MCF 10A (cell line): ENCODE measurements at regions not wholly inside any gene's neighbourhood (a gene's known extent, or its start where the extent isn't known, plus 50 kb on each side); places are given as distances from the start of the nearest gene placed in this dataset.

Experiments used
- BruUV-seq: library from RNA; stranded (reverse); fragments of 400-500 nt; replicated peaks from 2 replicates; lab custom pipeline; 2021; lab: Mats Ljungman, UMichigan
- CTCF ChIA-PET: fragments of 300-600 bp; sonication (Branson Sonifier 250); formaldehyde crosslinking; extraction: SDS; loops from one replicate; lab custom pipeline; 2021; ENCODE audit warnings: antibody characterized with exemption, inconsistent platforms; lab: Yijun Ruan, JAX
- POLR2A ChIA-PET: fragments of 300-600, 350-650 bp; sonication (Branson Sonifier 250); formaldehyde crosslinking; extraction: SDS; loops from one replicate; lab custom pipeline; 2020; ENCODE audit warnings: antibody characterized with exemption, inconsistent platforms; lab: Yijun Ruan, JAX
- DNase-seq: peaks from one replicate; pipeline ENCODE4 v3.0.0-alpha.2; 2018; ENCODE audit not compliant: unreplicated experiment
- H3K27ac Mint-ChIP-seq: one replicate; pipeline ENCODE4 v1.8.0; 2022; ENCODE audit warnings: mild to moderate bottlenecking, low read depth, mixed read lengths; ENCODE audit not compliant: unreplicated experiment
- H3K27me3 Mint-ChIP-seq: one replicate; pipeline ENCODE4 v1.8.0; 2022; ENCODE audit warnings: mixed read lengths; ENCODE audit not compliant: insufficient read depth, unreplicated experiment
- H3K36me3 Mint-ChIP-seq: one replicate; pipeline ENCODE4 v1.8.0; 2022; ENCODE audit warnings: mild to moderate bottlenecking, moderate library complexity, mixed read lengths; ENCODE audit not compliant: insufficient read depth, unreplicated experiment
- H3K4me1 Mint-ChIP-seq: one replicate; pipeline ENCODE4 v1.8.0; 2022; ENCODE audit warnings: mixed read lengths; ENCODE audit not compliant: insufficient read depth, unreplicated experiment
- H3K4me3 Mint-ChIP-seq: one replicate; pipeline ENCODE4 v1.8.0; 2022; ENCODE audit warnings: mild to moderate bottlenecking, moderate library complexity, mixed read lengths; ENCODE audit not compliant: unreplicated experiment
- H3K9me3 Mint-ChIP-seq: one replicate; pipeline ENCODE4 v1.8.0; 2022; ENCODE audit warnings: mixed read lengths; ENCODE audit not compliant: unreplicated experiment
- intact Hi-C: fragments of 100-400 bp; cut with micrococcal nuclease; formaldehyde crosslinking; loops from 2 replicates; pipeline ENCODE4 v1.14.1; 2022
- TF ChIP-seq, protein P1 (sequence below): fragments of 200-600 bp; IDR thresholded peaks from one replicate; pipeline ENCODE4 v1.8.0; 2022; ENCODE audit warnings: antibody characterized with exemption, mild to moderate bottlenecking; ENCODE audit not compliant: unreplicated experiment

GRCh38 chr1:69058454-69058853 lies 509.3 kb upstream of the LRRC7 start:
- Mint-ChIP-seq H3K4me3 (no peak overlapping the region), H3K27me3 (no peaks in the 10 kb centered on the region), H3K9me3 (no peaks in the 10 kb centered on the region), H3K27ac (no peak overlapping the region), H3K4me1 (peaks cover 21% of the 10 kb centered on the region), H3K36me3 (peaks cover 3% of the 10 kb centered on the region)
- intact Hi-C loops, result no loop called here
- no peak for DNase-seq
- TF ChIP-seq, protein P1, sequence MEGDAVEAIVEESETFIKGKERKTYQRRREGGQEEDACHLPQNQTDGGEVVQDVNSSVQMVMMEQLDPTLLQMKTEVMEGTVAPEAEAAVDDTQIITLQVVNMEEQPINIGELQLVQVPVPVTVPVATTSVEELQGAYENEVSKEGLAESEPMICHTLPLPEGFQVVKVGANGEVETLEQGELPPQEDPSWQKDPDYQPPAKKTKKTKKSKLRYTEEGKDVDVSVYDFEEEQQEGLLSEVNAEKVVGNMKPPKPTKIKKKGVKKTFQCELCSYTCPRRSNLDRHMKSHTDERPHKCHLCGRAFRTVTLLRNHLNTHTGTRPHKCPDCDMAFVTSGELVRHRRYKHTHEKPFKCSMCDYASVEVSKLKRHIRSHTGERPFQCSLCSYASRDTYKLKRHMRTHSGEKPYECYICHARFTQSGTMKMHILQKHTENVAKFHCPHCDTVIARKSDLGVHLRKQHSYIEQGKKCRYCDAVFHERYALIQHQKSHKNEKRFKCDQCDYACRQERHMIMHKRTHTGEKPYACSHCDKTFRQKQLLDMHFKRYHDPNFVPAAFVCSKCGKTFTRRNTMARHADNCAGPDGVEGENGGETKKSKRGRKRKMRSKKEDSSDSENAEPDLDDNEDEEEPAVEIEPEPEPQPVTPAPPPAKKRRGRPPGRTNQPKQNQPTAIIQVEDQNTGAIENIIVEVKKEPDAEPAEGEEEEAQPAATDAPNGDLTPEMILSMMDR, result no peak
- POLR2A ChIA-PET, result no interaction called here
- no TSS peak for BruUV-seq
- CTCF ChIA-PET, result no interaction called here

- TF ChIP-seq, protein P1, result no peak
- Mint-ChIP-seq H3K4me3 (no peak overlapping the region), H3K9me3 (peaks cover 7% of the 10 kb centered on the region), H3K27me3 (no peaks in the 10 kb centered on the region), H3K27ac (no peak overlapping the region), H3K36me3 (no peaks in the 10 kb centered on the region), H3K4me1 (no peaks in the 10 kb centered on the region)
- ChIA-PET POLR2A (no interaction called here), CTCF (interaction anchor here (1.3 kb wide), 1 partner anchor 13 kb away, joined by 3 read pairs; no protein-coding TSS in a partner anchor)
- no peak for DNase-seq
- intact Hi-C loops, result no loop called here
- no TSS peak for BruUV-seq
Measured at GRCh38 chr1:69070660-69071373, 496.9 kb upstream of the LRRC7 start.

- TF ChIP-seq, protein P1, result no peak
- Mint-ChIP-seq H3K27me3 (no peaks in the 10 kb centered on the region), H3K4me1 (no peaks in the 10 kb centered on the region), H3K4me3 (no peak overlapping the region), H3K9me3 (peaks cover 7% of the 10 kb centered on the region), H3K36me3 (no peaks in the 10 kb centered on the region), H3K27ac (no peak overlapping the region)
- no TSS peak for BruUV-seq
- DNase-seq, result no peak
- POLR2A ChIA-PET, result no interaction called here
- intact Hi-C loops, result no loop called here
- CTCF ChIA-PET, result no interaction called here
Measured at GRCh38 chr1:69073176-69073575, 494.5 kb upstream of the LRRC7 start.

GRCh38 chr1:69076631-69077030 lies 491.1 kb upstream of the LRRC7 start:
- no TSS peak for BruUV-seq
- Mint-ChIP-seq H3K27me3 (peaks cover 17% of the 10 kb centered on the region), H3K9me3 (no peaks in the 10 kb centered on the region), H3K4me1 (no peaks in the 10 kb centered on the region), H3K36me3 (no peaks in the 10 kb centered on the region), H3K27ac (no peak overlapping the region), H3K4me3 (no peak overlapping the region)
- intact Hi-C loops, result no loop called here
- ChIA-PET CTCF (interaction anchor here (0.5 kb wide), 1 partner anchor 91 kb away, joined by 3 read pairs; no protein-coding TSS in a partner anchor), POLR2A (no interaction called here)
- DNase-seq, result no peak
- TF ChIP-seq, protein P1, result no peak
